B cell (primary cell): ENCODE measurements at regions not wholly inside any gene's neighbourhood (a gene's known extent, or its start where the extent isn't known, plus 50 kb on each side); places are given as distances from the start of the nearest gene placed in this dataset.

Experiments used
- ATAC-seq: fragments of 200-7000 bp; cut with Tn5 transposase; one replicate; pipeline ENCODE4 v1.10.0; 2021; ENCODE audit warnings: low read depth, mild to moderate bottlenecking, moderate number of reproducible peaks, moderate library complexity
- CTCF ChIA-PET: fragments of 350-600 bp; sonication (Branson Sonifier 250); formaldehyde crosslinking; loops from one replicate; lab custom pipeline; 2021; ENCODE audit warnings: antibody characterized with exemption, inconsistent platforms; lab: Charles Lee
- POLR2A ChIA-PET: fragments of 350-600 bp; sonication (Branson Sonifier 250); formaldehyde crosslinking; loops from one replicate; lab custom pipeline; 2021; ENCODE audit warnings: antibody characterized with exemption; lab: Charles Lee
- DNase-seq: peaks from one replicate; pipeline ENCODE4 v3.0.0; 2013
- H2AFZ ChIP-seq: 2 replicates; pipeline ENCODE4 v1.6.1; 2012; ENCODE audit warnings: mild to moderate bottlenecking, low read depth, low read length; ENCODE audit not compliant: insufficient read depth, poor library complexity, severe bottlenecking
- H3K27ac ChIP-seq, 2 donors: 1 replicate in 1 of 2; 2 replicates in 1 of 2; pipeline ENCODE4 v1.5.1; 2012 to 2013; ENCODE audit warnings: low read length in 2 of 2, mild to moderate bottlenecking in 2 of 2, moderate library complexity in 1 of 2
- H3K27me3 ChIP-seq, 4 experiments: fragments of 200-600 bp in 1 of 4; sonication (generic) in 1 of 4; replicated peaks in 1 of 4; 1 replicate in 2 of 4; 2 replicates in 2 of 4; pipeline versions ENCODE4 v1.6.1 to v1.7.0; 2013 to 2016; ENCODE audit warnings: low read length in 3 of 4, mild to moderate bottlenecking in 2 of 4, mixed read lengths in 1 of 4, moderate library complexity in 1 of 4; ENCODE audit not compliant: insufficient read depth in 4 of 4, control insufficient read depth in 3 of 4; ENCODE audit errors: control extremely low read depth in 1 of 4
- H3K36me3 ChIP-seq, 2 experiments: replicated peaks in 1 of 2; 1 replicate in 1 of 2; 2 replicates in 1 of 2; pipeline versions ENCODE4 v1.6.1 to v1.7.1; 2013; ENCODE audit warnings: low read length in 1 of 2; ENCODE audit not compliant: insufficient read depth in 2 of 2, control insufficient read depth in 1 of 2; ENCODE audit errors: control extremely low read depth in 1 of 2, extremely low read depth in 1 of 2
- H3K4me1 ChIP-seq, 2 donors: fragments of 200-600 bp in 1 of 2; sonication (generic) in 1 of 2; 1 replicate in 1 of 2; 2 replicates in 1 of 2; pipeline versions ENCODE4 v1.5.1 to v1.6.1; 2013 to 2017; ENCODE audit warnings: low read length in 2 of 2; ENCODE audit not compliant: control insufficient read depth in 2 of 2, insufficient read depth in 2 of 2
- H3K4me2 ChIP-seq: replicated peaks from 2 replicates; pipeline ENCODE3; 2012; ENCODE audit warnings: mild to moderate bottlenecking, low read depth, low read length; ENCODE audit not compliant: poor library complexity, severe bottlenecking
- H3K4me3 ChIP-seq, 5 experiments: fragments of 200-600 bp in 1 of 5; sonication (generic) in 1 of 5; 1 replicate in 3 of 5; 2 replicates in 2 of 5; pipeline versions ENCODE4 v1.5.1 to v1.7.0; 2011 to 2016; ENCODE audit warnings: low read length in 4 of 5, mild to moderate bottlenecking in 4 of 5, low read depth in 2 of 5, control low read depth in 1 of 5, moderate library complexity in 1 of 5; ENCODE audit not compliant: insufficient read depth in 1 of 5; ENCODE audit errors: control extremely low read depth in 1 of 5, extremely low read depth in 1 of 5
- H3K79me2 ChIP-seq: fragments of 200-600 bp; sonication (generic); one replicate; pipeline ENCODE4 v1.6.0; 2016; ENCODE audit warnings: low read length; ENCODE audit not compliant: control insufficient read depth, insufficient read depth
- H3K9ac ChIP-seq: fragments of 200-600 bp; sonication (generic); 2 replicates; pipeline ENCODE4 v1.6.1; 2017; ENCODE audit warnings: mild to moderate bottlenecking, low read length, moderate library complexity
- H3K9me3 ChIP-seq, 3 donors: one replicate each; pipeline versions ENCODE4 v1.6.1 to v1.7.1; 2013; ENCODE audit warnings: low read length in 2 of 3; ENCODE audit not compliant: control insufficient read depth in 2 of 3, insufficient read depth in 1 of 3; ENCODE audit errors: control extremely low read depth in 1 of 3
- H4K20me1 ChIP-seq: 2 replicates; pipeline ENCODE4 v1.6.0; 2012; ENCODE audit warnings: mild to moderate bottlenecking, low read length; ENCODE audit not compliant: insufficient read depth, control insufficient read depth, poor library complexity, severe bottlenecking
- H3K27ac Mint-ChIP-seq: one replicate; pipeline ENCODE4 v1.8.0; 2021; ENCODE audit warnings: mixed read lengths
- H3K27me3 Mint-ChIP-seq: one replicate; pipeline ENCODE4 v1.8.0; 2021; ENCODE audit warnings: mixed read lengths
- H3K4me1 Mint-ChIP-seq: one replicate; pipeline ENCODE4 v1.8.0; 2021; ENCODE audit warnings: mixed read lengths
- H3K4me3 Mint-ChIP-seq: one replicate; pipeline ENCODE4 v1.8.0; 2021; ENCODE audit warnings: mixed read lengths
- H3K9me3 Mint-ChIP-seq: one replicate; pipeline ENCODE4 v1.8.0; 2022; ENCODE audit warnings: mixed read lengths; ENCODE audit not compliant: insufficient read depth
- CTCF ChIP-seq: fragments of 200-600 bp; IDR thresholded peaks from one replicate; pipeline ENCODE4 v1.8.0; 2022; ENCODE audit warnings: antibody characterized with exemption, mild to moderate bottlenecking
- EZH2 ChIP-seq: IDR thresholded peaks from 2 replicates; pipeline ENCODE4 v1.6.1; 2012; ENCODE audit warnings: borderline replicate concordance, low read depth, mild to moderate bottlenecking, moderate library complexity, low read length; ENCODE audit not compliant: insufficient read depth, poor library complexity, severe bottlenecking
- WGBS: methylation state at CpG from one replicate; pipeline ENCODE4 v1.1.5; 2013; ENCODE audit warnings: missing lambda C conversion rate; ENCODE audit not compliant: insufficient coverage; 5-methylcytosine and 5-hydroxymethylcytosine counted together
- intact Hi-C: fragments of 100-400 bp; cut with micrococcal nuclease; formaldehyde crosslinking; loops from one replicate; pipeline ENCODE4 v1.10.0; 2022

GRCh38 chr3:77932926-77933325 lies 893.0 kb downstream of the ROBO2 start:
- H3K27ac ChIP-seq: no peak overlapping the region
- Mint-ChIP-seq H3K27ac (no peak overlapping the region), H3K9me3 (peaks cover 9% of the 10 kb centered on the region), H3K4me1 (no peaks in the 10 kb centered on the region), H3K27me3 (no peaks in the 10 kb centered on the region), H3K4me3 (no peak overlapping the region)
- intact Hi-C loops: no loop called here
- no peaks in the 10 kb centered on the region for H3K27me3 ChIP-seq
- DNase-seq (no peak), ATAC-seq (no peak)
- no peak overlapping the region for H2AFZ ChIP-seq
- CTCF ChIA-PET: no interaction called here
- POLR2A ChIA-PET: no interaction called here
- no peaks in the 10 kb centered on the region for H4K20me1 ChIP-seq
- H3K9ac ChIP-seq: no peak overlapping the region
- no CpG with 5 or more reads among the region's 1 CpG for WGBS
- no peak overlapping the region for H3K4me3 ChIP-seq
- H3K9me3 ChIP-seq: no peaks in the 10 kb centered on the region
- H3K36me3 ChIP-seq: no peaks in the 10 kb centered on the region
- no peaks in the 10 kb centered on the region for H3K4me1 ChIP-seq
- TF ChIP-seq EZH2 (no peak), CTCF (no peak)
- H3K4me2 ChIP-seq: no peak overlapping the region
- no peaks in the 10 kb centered on the region for H3K79me2 ChIP-seq

DNA sequence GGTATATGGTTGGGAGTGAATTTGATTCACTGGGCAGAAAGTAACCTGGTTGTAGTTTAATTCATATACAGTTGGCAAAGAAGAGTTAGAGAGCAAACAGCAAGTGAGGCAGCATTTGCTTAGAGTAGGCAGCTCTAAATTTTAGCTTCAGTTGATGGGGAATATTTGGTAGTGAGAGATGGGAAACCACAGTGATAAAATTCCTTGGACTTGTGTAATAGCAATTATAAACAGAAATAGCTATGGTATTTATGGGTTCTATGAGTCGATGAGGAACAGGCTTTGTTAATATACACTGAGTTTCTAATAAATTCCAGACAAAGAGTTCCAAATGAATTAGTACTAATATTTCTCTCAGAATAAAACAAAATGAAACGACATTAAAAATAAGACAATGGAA lies 894.0 kb downstream of the ROBO2 start:
- ChIA-PET POLR2A (no interaction called here), CTCF (no interaction called here)
- Histone ChIP-seq H3K36me3 (no peaks in the 10 kb centered on the region), H4K20me1 (no peaks in the 10 kb centered on the region), H3K4me2 (no peak overlapping the region), H3K9ac (no peak overlapping the region), H3K79me2 (no peaks in the 10 kb centered on the region), H2AFZ (no peak overlapping the region), H3K4me3 (no peak overlapping the region), H3K4me1 (no peaks in the 10 kb centered on the region), H3K9me3 (no peaks in the 10 kb centered on the region), H3K27me3 (no peaks in the 10 kb centered on the region), H3K27ac (no peak overlapping the region)
- Mint-ChIP-seq H3K27ac (no peak overlapping the region), H3K9me3 (peaks cover 9% of the 10 kb centered on the region), H3K27me3 (no peaks in the 10 kb centered on the region), H3K4me1 (no peaks in the 10 kb centered on the region), H3K4me3 (no peak overlapping the region)
- no CpG with 5 or more reads among the region's 2 CpGs for WGBS
- TF ChIP-seq CTCF: no peak
- no peak for TF ChIP-seq EZH2
- ATAC-seq (no peak), DNase-seq (no peak)
- intact Hi-C loops: no loop called here
